ENCODE measurements at regions not wholly inside any gene's neighbourhood (a gene's known extent, or its start where the extent isn't known, plus 50 kb on each side); places are given as distances from the start of the nearest gene placed in this dataset.
A peak's percentile ranks its signal among the peaks of the same experiment; 100 is the strongest.

DNA sequence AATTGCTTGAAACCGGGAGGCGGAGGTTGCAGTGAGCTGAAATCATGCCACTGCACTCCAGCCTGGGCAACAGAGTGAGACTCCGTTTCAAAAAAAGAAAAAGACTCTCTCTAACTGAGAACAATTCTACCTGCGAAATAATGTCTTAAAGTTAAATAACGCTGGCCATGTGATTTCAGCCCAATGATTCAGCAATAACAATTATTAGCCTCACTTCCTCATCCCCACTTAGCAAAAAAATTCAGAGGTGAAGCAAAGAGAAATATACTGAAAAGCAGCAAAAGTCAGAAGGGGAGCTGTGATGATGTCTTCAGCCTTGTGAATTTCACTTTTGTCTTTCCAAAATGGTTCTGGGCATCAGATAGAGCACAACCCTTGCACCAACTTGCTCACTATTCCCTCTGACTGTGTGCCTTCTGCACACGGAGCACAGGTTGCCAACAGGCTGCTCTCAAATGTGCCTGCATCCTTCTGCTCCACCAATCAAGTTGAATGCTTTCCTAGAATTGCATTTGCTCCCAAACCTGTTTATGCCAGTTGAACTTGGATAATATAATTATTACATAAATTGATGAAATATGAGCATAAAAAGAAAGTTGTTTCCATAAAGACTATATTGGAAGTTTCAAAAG, 79.8 kb upstream of the IPO9 start:
- no peak overlapping the region for H3K27ac Mint-ChIP-seq
- TF ChIP-seq, protein P1, sequence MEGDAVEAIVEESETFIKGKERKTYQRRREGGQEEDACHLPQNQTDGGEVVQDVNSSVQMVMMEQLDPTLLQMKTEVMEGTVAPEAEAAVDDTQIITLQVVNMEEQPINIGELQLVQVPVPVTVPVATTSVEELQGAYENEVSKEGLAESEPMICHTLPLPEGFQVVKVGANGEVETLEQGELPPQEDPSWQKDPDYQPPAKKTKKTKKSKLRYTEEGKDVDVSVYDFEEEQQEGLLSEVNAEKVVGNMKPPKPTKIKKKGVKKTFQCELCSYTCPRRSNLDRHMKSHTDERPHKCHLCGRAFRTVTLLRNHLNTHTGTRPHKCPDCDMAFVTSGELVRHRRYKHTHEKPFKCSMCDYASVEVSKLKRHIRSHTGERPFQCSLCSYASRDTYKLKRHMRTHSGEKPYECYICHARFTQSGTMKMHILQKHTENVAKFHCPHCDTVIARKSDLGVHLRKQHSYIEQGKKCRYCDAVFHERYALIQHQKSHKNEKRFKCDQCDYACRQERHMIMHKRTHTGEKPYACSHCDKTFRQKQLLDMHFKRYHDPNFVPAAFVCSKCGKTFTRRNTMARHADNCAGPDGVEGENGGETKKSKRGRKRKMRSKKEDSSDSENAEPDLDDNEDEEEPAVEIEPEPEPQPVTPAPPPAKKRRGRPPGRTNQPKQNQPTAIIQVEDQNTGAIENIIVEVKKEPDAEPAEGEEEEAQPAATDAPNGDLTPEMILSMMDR (IDR thresholded peaks at IDR 0.05; ENCODE audit: unreplicated experiment in 3 of 3): no peak
- H3K9me3 Mint-ChIP-seq: no peaks in the 10 kb centered on the region
- H3K36me3 Mint-ChIP-seq (ENCODE audit: low read depth): peaks cover 8% of the 10 kb centered on the region
- H3K4me3 Mint-ChIP-seq: no peak overlapping the region
- peaks cover 57% of the 10 kb centered on the region for H3K4me1 Mint-ChIP-seq
- H3K27me3 Mint-ChIP-seq (ENCODE audit: low read depth): no peaks in the 10 kb centered on the region

DNA sequence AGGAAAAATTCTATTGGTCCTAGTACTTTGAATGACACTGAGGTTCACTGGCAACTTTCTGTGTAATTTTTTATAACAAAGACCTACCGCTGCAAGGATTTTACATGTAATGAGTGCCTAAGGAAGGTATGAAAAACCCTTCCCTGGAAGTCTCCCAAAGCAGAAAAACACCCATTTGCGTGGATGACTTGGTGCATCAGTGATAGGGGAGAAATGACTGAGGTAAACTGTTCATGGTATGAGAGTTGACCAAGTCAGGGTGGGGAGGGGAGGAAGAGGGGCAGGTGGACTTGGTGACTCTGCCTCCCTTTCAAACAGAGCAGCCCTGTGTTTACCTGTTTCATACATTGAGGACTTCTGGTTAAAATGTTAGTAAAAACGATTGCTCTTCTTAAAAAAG, 78.8 kb upstream of the IPO9 start:
- H3K4me1 Mint-ChIP-seq: peaks cover 63% of the 10 kb centered on the region
- no peak overlapping the region for H3K4me3 Mint-ChIP-seq
- TF ChIP-seq, protein P1 (IDR thresholded peaks at IDR 0.05; ENCODE audit: unreplicated experiment in 3 of 3): no peak
- no peak overlapping the region for H3K27ac Mint-ChIP-seq
- no peaks in the 10 kb centered on the region for H3K9me3 Mint-ChIP-seq
- H3K36me3 Mint-ChIP-seq (ENCODE audit: low read depth): peaks cover 6% of the 10 kb centered on the region
- H3K27me3 Mint-ChIP-seq (ENCODE audit: low read depth): no peaks in the 10 kb centered on the region

DNA sequence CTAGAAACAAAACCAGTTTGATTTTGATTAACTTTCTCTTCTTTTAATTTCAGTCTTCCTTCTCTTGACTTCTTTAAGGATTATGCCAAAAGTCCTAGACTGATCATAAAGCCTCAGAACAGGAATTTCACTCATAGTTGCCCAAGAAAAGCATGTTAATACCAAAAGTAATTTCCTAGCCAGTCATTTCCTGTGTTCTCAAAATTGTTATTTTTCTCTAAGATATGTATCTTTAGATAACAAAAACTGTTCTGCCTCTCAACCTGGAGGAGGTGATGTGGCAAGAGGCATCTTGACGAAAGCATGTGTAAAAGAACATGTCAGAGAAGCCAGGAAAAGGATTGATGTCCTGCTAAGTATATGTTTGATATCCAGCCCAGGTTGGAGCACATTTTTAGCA, 78.0 kb upstream of the IPO9 start:
- Mint-ChIP-seq H3K4me1 (peaks cover 65% of the 10 kb centered on the region), H3K4me3 (no peak overlapping the region), H3K36me3 (ENCODE audit: low read depth) (peaks cover 5% of the 10 kb centered on the region), H3K27ac (peak overlapping the region; percentile 38 to 98 (median 73)), H3K27me3 (ENCODE audit: low read depth) (no peaks in the 10 kb centered on the region), H3K9me3 (no peaks in the 10 kb centered on the region)
- TF ChIP-seq, protein P1 (IDR thresholded peaks at IDR 0.05; ENCODE audit: unreplicated experiment in 3 of 3): no peak

DNA sequence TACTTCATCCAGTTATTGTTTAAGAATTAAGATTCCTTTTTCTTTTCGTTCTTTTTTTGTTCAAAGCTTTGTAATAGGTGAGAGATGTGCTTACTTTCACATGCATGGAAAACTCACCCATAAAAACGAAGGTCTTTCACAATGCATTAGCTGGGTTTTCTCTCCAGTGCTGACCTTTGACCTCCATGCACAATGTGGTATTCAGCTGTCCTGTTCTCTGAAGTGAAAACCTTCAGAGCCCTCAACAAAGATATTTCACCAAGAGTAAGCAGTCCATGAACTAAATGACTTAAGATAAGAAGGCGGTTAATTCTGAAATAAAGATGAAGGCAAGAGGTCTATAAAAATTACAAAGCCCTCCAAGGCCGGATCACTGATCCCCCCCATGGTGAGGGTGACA, 77.1 kb upstream of the IPO9 start:
- H3K27ac Mint-ChIP-seq: peak overlapping the region; percentile 38 to 98 (median 68)
- TF ChIP-seq, protein P1 (IDR thresholded peaks at IDR 0.05; ENCODE audit: unreplicated experiment in 3 of 3): no peak
- peaks cover 5% of the 10 kb centered on the region for H3K36me3 Mint-ChIP-seq (ENCODE audit: low read depth)
- H3K4me3 Mint-ChIP-seq: no peak overlapping the region
- H3K4me1 Mint-ChIP-seq: peaks cover 73% of the 10 kb centered on the region
- H3K9me3 Mint-ChIP-seq: no peaks in the 10 kb centered on the region
- no peaks in the 10 kb centered on the region for H3K27me3 Mint-ChIP-seq (ENCODE audit: low read depth)

DNA sequence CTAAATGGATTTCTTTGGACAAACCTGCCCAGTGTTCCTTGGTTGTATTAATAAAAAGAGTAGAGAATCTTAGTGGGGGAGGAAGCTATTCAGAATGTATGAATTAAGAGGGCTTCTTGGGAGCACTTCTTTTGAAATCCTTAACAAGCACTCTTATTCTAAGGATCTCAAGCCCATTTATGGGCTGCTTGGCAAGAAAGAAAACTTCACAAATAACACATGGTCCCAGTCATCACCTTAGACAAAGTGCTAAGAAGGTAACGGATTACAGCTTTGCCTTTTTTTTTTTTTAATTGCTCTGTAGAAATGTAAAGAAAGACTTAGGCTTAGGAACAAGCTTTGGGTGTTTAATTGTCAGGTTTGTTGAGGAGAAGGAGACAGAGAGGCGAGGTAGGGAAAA, 76.6 kb upstream of the IPO9 start:
- Mint-ChIP-seq H3K27ac (peak overlapping the region; percentile 24 to 98 (median 68)), H3K4me3 (no peak overlapping the region), H3K36me3 (ENCODE audit: low read depth) (peaks cover 2% of the 10 kb centered on the region), H3K9me3 (no peaks in the 10 kb centered on the region), H3K4me1 (peaks cover 73% of the 10 kb centered on the region), H3K27me3 (ENCODE audit: low read depth) (no peaks in the 10 kb centered on the region)
- TF ChIP-seq, protein P1 (IDR thresholded peaks at IDR 0.05; ENCODE audit: unreplicated experiment in 3 of 3): no peak

DNA sequence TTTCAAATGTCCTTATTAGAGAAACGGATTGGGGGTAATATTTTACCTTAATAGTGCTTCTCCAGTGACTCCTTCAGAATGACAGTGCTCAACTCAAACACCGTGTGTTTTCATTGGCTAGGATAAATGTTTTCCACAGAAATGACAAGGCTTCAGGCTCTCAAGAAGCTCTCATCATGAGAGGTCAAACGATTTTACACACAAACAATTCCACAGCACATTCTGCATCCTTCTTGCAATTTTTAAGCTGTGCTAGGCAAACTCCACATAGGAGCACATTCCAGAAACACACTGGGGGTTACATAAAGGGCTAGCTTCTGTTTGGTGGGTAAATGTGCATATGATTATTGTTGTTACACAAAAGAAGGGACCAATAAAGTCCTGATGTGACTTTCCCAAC, 75.5 kb upstream of the IPO9 start:
- Mint-ChIP-seq H3K27me3 (ENCODE audit: low read depth) (no peaks in the 10 kb centered on the region), H3K4me3 (no peak overlapping the region), H3K9me3 (no peaks in the 10 kb centered on the region), H3K27ac (peak overlapping the region; percentile 24 to 98 (median 68)), H3K36me3 (ENCODE audit: low read depth) (no peaks in the 10 kb centered on the region), H3K4me1 (peaks cover 69% of the 10 kb centered on the region)
- TF ChIP-seq, protein P1 (IDR thresholded peaks at IDR 0.05; ENCODE audit: unreplicated experiment in 3 of 3): no peak
